NB4 (cell line): ENCODE measurements at regions not wholly inside any gene's neighbourhood (a gene's known extent, or its start where the extent isn't known, plus 50 kb on each side); places are given as distances from the start of the nearest gene placed in this dataset.

ENCODE experiments used
- DNase-seq: peaks from one replicate; pipeline ENCODE4 v3.0.0; 2010; ENCODE audit warnings: low read depth
- H3K4me3 ChIP-seq: one replicate; pipeline ENCODE4 v1.5.1; 2011; ENCODE audit warnings: mild to moderate bottlenecking, low read depth, low read length, moderate library complexity
- CTCF ChIP-seq: IDR thresholded peaks from one replicate; pipeline ENCODE4 v1.5.1; 2012; ENCODE audit warnings: low read depth, low read length
- MYC ChIP-seq: IDR thresholded peaks from 2 replicates; pipeline ENCODE4 v1.6.1; 2011; ENCODE audit warnings: low read depth, low read length
- POLR2A ChIP-seq: IDR thresholded peaks from 2 replicates; pipeline ENCODE4 v1.6.1; 2011; ENCODE audit warnings: mild to moderate bottlenecking; ENCODE audit not compliant: insufficient read length; ENCODE audit errors: extremely low read depth
- TF ChIP-seq, protein P1 (sequence below): IDR thresholded peaks from 2 replicates; pipeline ENCODE4 v1.6.1; 2011; ENCODE audit warnings: low read depth, low read length

- H3K4me3 ChIP-seq = no peak overlapping the region
- DNase-seq = no peak
- TF ChIP-seq POLR2A (no peak), CTCF (no peak), MYC (no peak)
- TF ChIP-seq, protein P1, sequence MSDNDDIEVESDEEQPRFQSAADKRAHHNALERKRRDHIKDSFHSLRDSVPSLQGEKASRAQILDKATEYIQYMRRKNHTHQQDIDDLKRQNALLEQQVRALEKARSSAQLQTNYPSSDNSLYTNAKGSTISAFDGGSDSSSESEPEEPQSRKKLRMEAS = no peak
Observed at GRCh38 chr5:43985411-43985810, 382.4 kb downstream of the NNT start.

DNA sequence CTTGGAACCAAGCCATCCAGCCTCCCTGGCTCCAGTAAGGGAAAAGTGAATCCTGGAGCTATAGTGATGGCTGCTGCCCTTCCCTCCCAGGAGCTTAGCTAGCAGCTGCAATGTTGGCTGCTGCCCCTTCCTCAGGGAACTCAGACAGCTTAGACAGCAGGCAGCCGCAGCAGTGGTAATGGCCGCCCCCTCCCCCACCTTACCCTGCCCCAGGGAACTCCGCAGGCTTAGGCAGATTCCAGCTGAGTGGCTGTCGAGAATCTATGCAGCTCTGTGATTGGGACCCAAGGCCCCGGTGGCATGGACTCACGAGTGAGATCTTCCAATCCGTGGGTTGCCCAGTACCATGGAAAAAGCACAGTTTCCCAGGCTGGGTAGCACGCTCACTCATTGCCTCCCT lies 378.6 kb downstream of the NNT start:
- no peak for DNase-seq
- H3K4me3 ChIP-seq = no peak overlapping the region
- TF ChIP-seq, protein P1 = no peak
- no peak for TF ChIP-seq CTCF
- no peak for TF ChIP-seq POLR2A
- no peak for TF ChIP-seq MYC

GRCh38 chr5:43973908-43974307 lies 370.9 kb downstream of the NNT start:
- no peak for DNase-seq
- H3K4me3 ChIP-seq = no peak overlapping the region
- TF ChIP-seq CTCF (no peak), POLR2A (no peak), MYC (no peak)
- TF ChIP-seq, protein P1 = no peak

DNA sequence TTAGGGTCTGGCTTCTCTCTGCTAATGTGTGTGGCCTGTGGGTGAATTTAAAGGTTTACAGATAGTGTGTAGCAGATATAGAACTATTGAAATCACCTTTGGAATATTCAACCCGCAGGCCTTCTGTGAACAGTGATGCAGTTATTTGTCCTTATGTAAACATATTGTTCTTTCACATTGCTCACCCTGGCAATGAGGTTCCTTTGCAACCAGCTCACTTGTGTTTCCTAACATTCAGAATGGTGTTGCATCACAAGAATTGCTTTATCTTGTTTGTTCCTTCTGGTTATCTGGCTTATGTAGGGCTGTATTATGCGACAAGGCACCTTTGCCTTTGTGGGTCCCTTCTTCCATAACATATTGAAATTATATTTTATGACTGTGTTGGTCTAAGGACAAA lies 370.3 kb downstream of the NNT start:
- DNase-seq = peak; percentile 8
- TF ChIP-seq MYC (no peak), POLR2A (no peak), CTCF (no peak)
- TF ChIP-seq, protein P1 = no peak
- no peak overlapping the region for H3K4me3 ChIP-seq

DNA sequence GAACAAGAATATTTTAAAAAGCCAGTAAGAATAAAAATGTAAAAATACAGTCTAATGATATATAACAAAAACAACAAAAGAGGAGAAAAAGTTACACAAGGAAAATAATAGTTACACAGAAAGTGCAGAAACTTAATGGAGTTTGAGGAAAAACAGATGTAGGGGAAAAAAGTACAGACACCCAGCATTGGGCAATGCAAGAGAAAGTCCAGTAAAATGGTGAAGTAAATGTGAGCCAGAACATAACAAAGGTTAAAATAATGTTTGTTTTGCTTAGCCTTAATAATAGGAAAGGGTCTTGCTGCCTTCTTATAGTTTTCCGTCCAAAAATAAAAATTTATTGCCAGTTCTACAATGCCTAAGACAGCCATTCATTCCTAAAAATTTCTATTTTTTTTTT lies 364.2 kb downstream of the NNT start:
- TF ChIP-seq, protein P1 = no peak
- TF ChIP-seq MYC = no peak
- no peak for TF ChIP-seq POLR2A
- no peak for TF ChIP-seq CTCF
- H3K4me3 ChIP-seq = no peak overlapping the region
- DNase-seq = no peak

- no peak overlapping the region for H3K4me3 ChIP-seq
- TF ChIP-seq CTCF (no peak), MYC (no peak), POLR2A (no peak)
- TF ChIP-seq, protein P1 = no peak
- DNase-seq = no peak
Observed at GRCh38 chr5:43959144-43959543, 356.2 kb downstream of the NNT start.
